ENCODE measurements at regions not wholly inside any gene's neighbourhood (a gene's known extent, or its start where the extent isn't known, plus 50 kb on each side); places are given as distances from the start of the nearest gene placed in this dataset.

DNA sequence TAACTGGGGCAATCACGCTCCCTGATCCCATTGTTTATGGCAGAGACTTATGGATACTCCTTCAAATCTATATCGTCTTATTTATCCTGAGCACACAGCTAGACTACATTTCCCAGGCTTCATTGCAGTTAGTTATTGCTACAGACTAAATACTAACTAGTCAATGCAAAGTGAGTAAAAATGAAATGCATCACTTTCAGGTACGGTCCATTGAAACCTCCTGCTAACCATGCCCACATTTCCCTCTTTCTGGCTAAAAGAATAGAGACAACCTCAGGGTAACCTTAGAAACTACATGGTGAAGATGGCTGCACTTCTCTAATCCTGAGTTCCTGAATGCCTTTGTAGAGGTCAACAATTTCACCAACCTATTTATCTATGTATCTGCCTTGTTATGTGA is 437.4 kb downstream of the EPHA4 start:
- TF ChIP-seq, protein P1, sequence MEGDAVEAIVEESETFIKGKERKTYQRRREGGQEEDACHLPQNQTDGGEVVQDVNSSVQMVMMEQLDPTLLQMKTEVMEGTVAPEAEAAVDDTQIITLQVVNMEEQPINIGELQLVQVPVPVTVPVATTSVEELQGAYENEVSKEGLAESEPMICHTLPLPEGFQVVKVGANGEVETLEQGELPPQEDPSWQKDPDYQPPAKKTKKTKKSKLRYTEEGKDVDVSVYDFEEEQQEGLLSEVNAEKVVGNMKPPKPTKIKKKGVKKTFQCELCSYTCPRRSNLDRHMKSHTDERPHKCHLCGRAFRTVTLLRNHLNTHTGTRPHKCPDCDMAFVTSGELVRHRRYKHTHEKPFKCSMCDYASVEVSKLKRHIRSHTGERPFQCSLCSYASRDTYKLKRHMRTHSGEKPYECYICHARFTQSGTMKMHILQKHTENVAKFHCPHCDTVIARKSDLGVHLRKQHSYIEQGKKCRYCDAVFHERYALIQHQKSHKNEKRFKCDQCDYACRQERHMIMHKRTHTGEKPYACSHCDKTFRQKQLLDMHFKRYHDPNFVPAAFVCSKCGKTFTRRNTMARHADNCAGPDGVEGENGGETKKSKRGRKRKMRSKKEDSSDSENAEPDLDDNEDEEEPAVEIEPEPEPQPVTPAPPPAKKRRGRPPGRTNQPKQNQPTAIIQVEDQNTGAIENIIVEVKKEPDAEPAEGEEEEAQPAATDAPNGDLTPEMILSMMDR (IDR thresholded peaks at IDR 0.05): no peak
- H3K27ac Mint-ChIP-seq: no peak overlapping the region
- no peaks in the 10 kb centered on the region for H3K27me3 Mint-ChIP-seq
- H3K4me3 ChIP-seq (ENCODE audit: low read length): no peak overlapping the region
- ATAC-seq (ENCODE audit: poor library complexity): no peak
- no peaks in the 10 kb centered on the region for H3K9me3 Mint-ChIP-seq
- CTCF ChIA-PET: no interaction called here
- no peak overlapping the region for H3K27ac ChIP-seq (ENCODE audit: low read depth in 1 of 2, low read length in 2 of 2)
- H3K36me3 ChIP-seq (ENCODE audit: insufficient read depth, low read length): no peaks in the 10 kb centered on the region
- POLR2A ChIA-PET: interaction anchor here (0.6 kb wide), 1 partner anchor 438 kb away, joined by 3 read pairs; the partner anchor contains the start of gene EPHA4
- H3K36me3 Mint-ChIP-seq (ENCODE audit: low read depth): no peaks in the 10 kb centered on the region
- no peaks in the 10 kb centered on the region for H3K4me1 Mint-ChIP-seq (ENCODE audit: low read depth)
- intact Hi-C loops (cut with DNase I, micrococcal nuclease): no loop called here
- no peaks in the 10 kb centered on the region for H3K27me3 ChIP-seq (ENCODE audit: control insufficient read depth in 1 of 2, insufficient read depth in 2 of 2, low read length in 2 of 2)
- DNase-seq: no peak
- H3K9me3 ChIP-seq (ENCODE audit: control insufficient read depth in 1 of 2, insufficient read depth in 1 of 2, low read length in 2 of 2): no peaks in the 10 kb centered on the region
- H3K4me1 ChIP-seq (ENCODE audit: insufficient read depth, low read length): no peaks in the 10 kb centered on the region
- no peak overlapping the region for H3K4me3 Mint-ChIP-seq

DNA sequence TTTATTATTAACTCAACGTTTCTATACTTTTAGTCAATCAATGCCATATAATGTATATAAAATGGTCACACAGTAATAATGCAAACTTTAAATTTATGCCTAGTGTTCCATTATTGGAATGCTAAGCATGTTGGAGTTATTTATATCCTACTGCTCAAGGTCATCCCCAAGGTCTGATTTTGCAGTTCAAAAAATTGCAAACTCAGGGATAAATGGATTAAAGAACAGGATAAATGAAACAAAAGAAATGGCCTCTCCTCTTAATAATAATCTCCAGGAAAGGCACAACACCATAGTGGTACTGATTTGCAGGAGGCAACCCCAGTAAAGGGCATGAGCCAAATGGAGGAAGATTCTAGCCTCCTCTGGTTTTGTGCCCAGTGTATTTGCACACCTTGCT is 436.4 kb downstream of the EPHA4 start:
- DNase-seq (no peak), ATAC-seq (ENCODE audit: poor library complexity) (no peak)
- H3K36me3 ChIP-seq (ENCODE audit: insufficient read depth, low read length): no peaks in the 10 kb centered on the region
- Mint-ChIP-seq H3K36me3 (ENCODE audit: low read depth) (no peaks in the 10 kb centered on the region), H3K4me3 (no peak overlapping the region), H3K9me3 (no peaks in the 10 kb centered on the region), H3K27me3 (no peaks in the 10 kb centered on the region), H3K27ac (no peak overlapping the region), H3K4me1 (ENCODE audit: low read depth) (no peaks in the 10 kb centered on the region)
- no peak overlapping the region for H3K4me3 ChIP-seq (ENCODE audit: low read length)
- no peaks in the 10 kb centered on the region for H3K27me3 ChIP-seq (ENCODE audit: control insufficient read depth in 1 of 2, insufficient read depth in 2 of 2, low read length in 2 of 2)
- TF ChIP-seq, protein P1 (IDR thresholded peaks at IDR 0.05): no peak
- no peaks in the 10 kb centered on the region for H3K4me1 ChIP-seq (ENCODE audit: insufficient read depth, low read length)
- CTCF ChIA-PET: no interaction called here
- no peaks in the 10 kb centered on the region for H3K9me3 ChIP-seq (ENCODE audit: control insufficient read depth in 1 of 2, insufficient read depth in 1 of 2, low read length in 2 of 2)
- intact Hi-C loops (cut with DNase I, micrococcal nuclease): no loop called here
- no peak overlapping the region for H3K27ac ChIP-seq (ENCODE audit: low read depth in 1 of 2, low read length in 2 of 2)
- POLR2A ChIA-PET: no interaction called here

DNA sequence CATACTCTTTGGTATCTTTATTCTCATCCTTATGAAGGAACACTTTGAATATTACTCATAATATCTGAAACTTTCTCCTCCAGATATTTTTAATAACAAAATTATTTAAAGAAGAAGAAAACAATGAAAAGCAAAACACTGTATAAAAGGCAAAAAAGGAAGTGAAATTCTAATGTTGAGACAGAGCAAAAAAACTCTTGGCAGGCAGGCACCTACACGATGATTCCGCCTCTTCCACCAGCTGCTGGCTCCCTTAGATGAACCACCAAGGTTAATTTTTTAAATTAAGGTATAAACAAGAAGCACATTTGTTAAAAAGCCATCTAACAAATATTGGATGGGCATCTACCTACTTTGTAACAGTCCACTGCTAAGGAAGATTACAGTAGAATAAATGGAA is 434.7 kb downstream of the EPHA4 start:
- Mint-ChIP-seq H3K9me3 (no peaks in the 10 kb centered on the region), H3K4me3 (no peak overlapping the region), H3K27me3 (no peaks in the 10 kb centered on the region), H3K27ac (no peak overlapping the region), H3K4me1 (ENCODE audit: low read depth) (no peaks in the 10 kb centered on the region), H3K36me3 (ENCODE audit: low read depth) (no peaks in the 10 kb centered on the region)
- CTCF ChIA-PET: no interaction called here
- intact Hi-C loops (cut with DNase I, micrococcal nuclease): no loop called here
- TF ChIP-seq, protein P1 (IDR thresholded peaks at IDR 0.05): no peak
- DNase-seq (no peak), ATAC-seq (ENCODE audit: poor library complexity) (no peak)
- POLR2A ChIA-PET: no interaction called here
- Histone ChIP-seq H3K4me1 (ENCODE audit: insufficient read depth, low read length) (no peaks in the 10 kb centered on the region), H3K27ac (ENCODE audit: low read depth in 1 of 2, low read length in 2 of 2) (no peak overlapping the region), H3K36me3 (ENCODE audit: insufficient read depth, low read length) (no peaks in the 10 kb centered on the region), H3K4me3 (ENCODE audit: low read length) (no peak overlapping the region), H3K27me3 (ENCODE audit: control insufficient read depth in 1 of 2, insufficient read depth in 2 of 2, low read length in 2 of 2) (no peaks in the 10 kb centered on the region), H3K9me3 (ENCODE audit: control insufficient read depth in 1 of 2, insufficient read depth in 1 of 2, low read length in 2 of 2) (no peaks in the 10 kb centered on the region)
